ENCODE measurements at regions not wholly inside any gene's neighbourhood (a gene's known extent, or its start where the extent isn't known, plus 50 kb on each side); places are given as distances from the start of the nearest gene placed in this dataset.
A peak's percentile ranks its signal among the peaks of the same experiment; 100 is the strongest.

GRCh38 chr12:33581613-33582122 is 142.0 kb upstream of the SYT10 start:
- no peaks in the 10 kb centered on the region for H3K27me3 ChIP-seq (ENCODE audit: control insufficient read depth, insufficient read depth, low read length, poor library complexity, severe bottlenecking)
- H3K27ac ChIP-seq (ENCODE audit: low read depth, low read length), result no peak overlapping the region
- no peak for DNase-seq
- Mint-ChIP-seq H3K4me3 (no peak overlapping the region), H3K9me3 (peaks cover 7% of the 10 kb centered on the region), H3K4me1 (peaks cover 6% of the 10 kb centered on the region), H3K27me3 (ENCODE audit: insufficient read depth) (no peaks in the 10 kb centered on the region), H3K27ac (no peak overlapping the region), H3K36me3 (ENCODE audit: low read depth) (peaks cover under 1% of the 10 kb centered on the region)
- 67 to 88% methylated on average over 2 to 5 of the region's 5 CpGs for WGBS, 2 experiments (ENCODE audit: insufficient coverage in 1 of 2, insufficient read length in 1 of 2)
- H3K9me3 ChIP-seq (ENCODE audit: control insufficient read depth, low read length), result peaks cover under 1% of the 10 kb centered on the region
- no peaks in the 10 kb centered on the region for H3K4me1 ChIP-seq (ENCODE audit: control insufficient read depth, insufficient read depth, low read length)
- TF ChIP-seq CTCF (conservative IDR thresholded peaks at IDR 0.05), result no peak
- no peak overlapping the region for H3K9ac ChIP-seq (ENCODE audit: extremely low read depth, low read length, poor library complexity, severe bottlenecking)
- H3K4me3 ChIP-seq (ENCODE audit: low read length), result no peak overlapping the region
- no peaks in the 10 kb centered on the region for H3K36me3 ChIP-seq (ENCODE audit: control insufficient read depth, insufficient read depth, low read length)

GRCh38 chr12:33586576-33586975 is 147.0 kb upstream of the SYT10 start:
- TF ChIP-seq CTCF (conservative IDR thresholded peaks at IDR 0.05), result no peak
- DNase-seq, result no peak
- H3K9me3 ChIP-seq (ENCODE audit: control insufficient read depth, low read length), result no peaks in the 10 kb centered on the region
- no peaks in the 10 kb centered on the region for H3K36me3 Mint-ChIP-seq (ENCODE audit: low read depth)
- H3K27me3 ChIP-seq (ENCODE audit: control insufficient read depth, insufficient read depth, low read length, poor library complexity, severe bottlenecking), result no peaks in the 10 kb centered on the region
- H3K27ac ChIP-seq (ENCODE audit: low read depth, low read length), result no peak overlapping the region
- WGBS, 2 experiments (ENCODE audit: insufficient coverage in 1 of 2, insufficient read length in 1 of 2), result 96% methylated on average over 2 of the region's 2 CpGs; no CpG with 5 or more reads in 1 of the 2 experiments
- no peak overlapping the region for H3K4me3 ChIP-seq (ENCODE audit: low read length)
- H3K36me3 ChIP-seq (ENCODE audit: control insufficient read depth, insufficient read depth, low read length), result no peaks in the 10 kb centered on the region
- H3K9me3 Mint-ChIP-seq, result no peaks in the 10 kb centered on the region
- H3K9ac ChIP-seq (ENCODE audit: extremely low read depth, low read length, poor library complexity, severe bottlenecking), result no peak overlapping the region
- H3K27me3 Mint-ChIP-seq (ENCODE audit: insufficient read depth), result no peaks in the 10 kb centered on the region
- H3K27ac Mint-ChIP-seq, result no peak overlapping the region
- peaks cover 22% of the 10 kb centered on the region for H3K4me1 Mint-ChIP-seq
- no peak overlapping the region for H3K4me3 Mint-ChIP-seq
- no peaks in the 10 kb centered on the region for H3K4me1 ChIP-seq (ENCODE audit: control insufficient read depth, insufficient read depth, low read length)

GRCh38 chr12:33587354-33587753 is 147.7 kb upstream of the SYT10 start:
- Mint-ChIP-seq H3K9me3 (no peaks in the 10 kb centered on the region), H3K27ac (no peak overlapping the region), H3K27me3 (ENCODE audit: insufficient read depth) (no peaks in the 10 kb centered on the region), H3K4me1 (peaks cover 22% of the 10 kb centered on the region), H3K4me3 (no peak overlapping the region), H3K36me3 (ENCODE audit: low read depth) (no peaks in the 10 kb centered on the region)
- TF ChIP-seq CTCF (conservative IDR thresholded peaks at IDR 0.05), result no peak
- no peaks in the 10 kb centered on the region for H3K9me3 ChIP-seq (ENCODE audit: control insufficient read depth, low read length)
- H3K4me1 ChIP-seq (ENCODE audit: control insufficient read depth, insufficient read depth, low read length), result no peaks in the 10 kb centered on the region
- peak overlapping the region; percentile 72 for H3K27ac ChIP-seq (ENCODE audit: low read depth, low read length)
- H3K9ac ChIP-seq (ENCODE audit: extremely low read depth, low read length, poor library complexity, severe bottlenecking), result no peak overlapping the region
- H3K4me3 ChIP-seq (ENCODE audit: low read length), result no peak overlapping the region
- no peak for DNase-seq
- no peaks in the 10 kb centered on the region for H3K27me3 ChIP-seq (ENCODE audit: control insufficient read depth, insufficient read depth, low read length, poor library complexity, severe bottlenecking)
- H3K36me3 ChIP-seq (ENCODE audit: control insufficient read depth, insufficient read depth, low read length), result no peaks in the 10 kb centered on the region
- 85% methylated on average over 1 of the region's 1 CpG; no CpG with 5 or more reads in 1 of the 2 experiments for WGBS, 2 experiments (ENCODE audit: insufficient coverage in 1 of 2, insufficient read length in 1 of 2)
